K562 (cell line): ENCODE measurements at regions not wholly inside any gene's neighbourhood (a gene's known extent, or its start where the extent isn't known, plus 50 kb on each side); places are given as distances from the start of the nearest gene placed in this dataset.

Experiments
- ATAC-seq: fragments of 200-7000 bp; cut with Tn5 transposase; 3 replicates; pipeline ENCODE4 v1.9.1; 2020; ENCODE audit warnings: moderate library complexity
- BruUV-seq: library from RNA; stranded (reverse); fragments of 400-500 nt; replicated peaks from 2 replicates; lab custom pipeline; 2021; lab: Mats Ljungman, UMichigan
- CTCF ChIA-PET: fragments of 300-600 bp; formaldehyde crosslinking; extraction: SDS; loops from one replicate; lab custom pipeline; 2021; ENCODE audit warnings: low intra/inter-chr PET ratio; lab: Yijun Ruan, JAX
- POLR2A ChIA-PET: fragments of 300-600, 350-650 bp; sonication (Branson Sonifier 250); formaldehyde crosslinking; extraction: SDS; loops from one replicate; lab custom pipeline; 2021; ENCODE audit warnings: antibody characterized with exemption, inconsistent platforms; lab: Yijun Ruan, JAX
- DNase-seq, 4 experiments: peaks; one replicate each; pipeline versions ENCODE4 v3.0.0 to v3.0.0-alpha.2; 2011 to 2018; ENCODE audit warnings: low spot score in 3 of 4, mixed read lengths in 3 of 4; ENCODE audit errors: extremely low read depth in 1 of 4
- FAIRE-seq: peaks from 2 replicates; lab custom pipeline; 2011; peaks lifted over from hg19 to GRCh38; lab: Jason Lieb, UNC
- H2AFZ ChIP-seq: 2 replicates; pipeline ENCODE4 v1.6.0; 2011; ENCODE audit warnings: low read depth, low read length, control low read depth, inconsistent platforms
- H3K27ac ChIP-seq: fragments of 200-600 bp; 3 replicates; pipeline ENCODE4 v1.8.0; 2011; ENCODE audit warnings: low read depth, mild to moderate bottlenecking, control low read depth, inconsistent platforms, low read length, moderate library complexity, mixed read lengths; ENCODE audit errors: extremely low read depth
- H3K27me3 ChIP-seq, 2 experiments: fragments of 300-600 bp in 1 of 2; 2 replicates in 1 of 2; 3 replicates in 1 of 2; pipeline versions ENCODE4 v1.6.0 to v1.8.0; 2011; ENCODE audit warnings: inconsistent platforms in 2 of 2, low read length in 2 of 2, mild to moderate bottlenecking in 1 of 2, mixed read lengths in 1 of 2, moderate library complexity in 1 of 2; ENCODE audit not compliant: control insufficient read depth in 2 of 2, insufficient read depth in 2 of 2
- H3K36me3 ChIP-seq: fragments of 300-600 bp; 3 replicates; pipeline ENCODE4 v1.8.0; 2011; ENCODE audit warnings: mild to moderate bottlenecking, low read length, inconsistent platforms; ENCODE audit not compliant: control insufficient read depth, insufficient read depth
- H3K4me1 ChIP-seq, 2 experiments: fragments of 200-600 bp in 1 of 2; replicated peaks in 1 of 2; 2 replicates in 1 of 2; 3 replicates in 1 of 2; pipeline versions ENCODE4 v1.5.1 to v1.8.0; 2011; ENCODE audit warnings: inconsistent platforms in 2 of 2, low read length in 2 of 2, mild to moderate bottlenecking in 1 of 2, mixed read lengths in 1 of 2, moderate library complexity in 1 of 2; ENCODE audit not compliant: control insufficient read depth in 2 of 2, insufficient read depth in 2 of 2
- H3K4me2 ChIP-seq: 2 replicates; pipeline ENCODE4 v1.6.1; 2011; ENCODE audit warnings: low read length, control low read depth, inconsistent platforms, mixed read lengths; ENCODE audit not compliant: insufficient read depth
- H3K4me3 ChIP-seq: fragments of 200-600 bp; sonication (generic), shearing (Covaris generic); 2 replicates; pipeline ENCODE4 v1.5.1; 2016; ENCODE audit warnings: control low read depth, inconsistent platforms
- H3K79me2 ChIP-seq: fragments of 200-600 bp; 3 replicates; pipeline ENCODE4 v1.8.0; 2011; ENCODE audit warnings: low read length, inconsistent platforms; ENCODE audit not compliant: control insufficient read depth, insufficient read depth
- H3K9ac ChIP-seq, 2 experiments: 2 replicates each; pipeline versions ENCODE4 v1.6.0 to v1.6.1; 2011; ENCODE audit warnings: low read depth in 2 of 2, low read length in 2 of 2, control low read depth in 1 of 2, inconsistent platforms in 1 of 2, mild to moderate bottlenecking in 1 of 2, mixed read lengths in 1 of 2; ENCODE audit not compliant: insufficient read depth in 1 of 2
- H3K9me1 ChIP-seq: one replicate; pipeline ENCODE4 v1.6.0; 2011; ENCODE audit warnings: inconsistent platforms, mild to moderate bottlenecking, low read length, moderate library complexity; ENCODE audit not compliant: control insufficient read depth, insufficient read depth
- H3K9me3 ChIP-seq: replicated peaks from 2 replicates; pipeline ENCODE4 v1.5.1; 2011; ENCODE audit warnings: low read depth, low read length, inconsistent platforms; ENCODE audit not compliant: control insufficient read depth, insufficient read depth
- H4K20me1 ChIP-seq: replicated peaks from 2 replicates; pipeline ENCODE4 v1.6.1; 2011; ENCODE audit warnings: low read length, inconsistent platforms, mixed read lengths; ENCODE audit not compliant: control insufficient read depth, insufficient read depth
- GABPB2 ChIP-seq: fragments of 250-450 bp; sonication (Bioruptor Pico); conservative IDR thresholded peaks from 2 replicates; pipeline ENCODE4 v1.5.1; 2021; ENCODE audit warnings: mild to moderate bottlenecking
- GTF2A2 ChIP-seq: IDR thresholded peaks from 2 replicates; pipeline ENCODE4 v1.6.1; 2016; ENCODE audit warnings: mild to moderate bottlenecking, missing genetic modification characterization, missing compliant biosample characterization
- KAT8 ChIP-seq: fragments of 450-650 bp; IDR thresholded peaks from 2 replicates; pipeline ENCODE4 v1.6.1; 2016; ENCODE audit warnings: low read depth, mild to moderate bottlenecking
- LARP7 ChIP-seq: fragments of 450-650 bp; IDR thresholded peaks from 2 replicates; pipeline ENCODE4 v1.6.1; 2016
- PHF8 ChIP-seq: fragments of 200-600 bp; sonication (generic); IDR thresholded peaks from 2 replicates; pipeline ENCODE4 v1.6.1; 2012; ENCODE audit warnings: mixed run types, mild to moderate bottlenecking, inconsistent platforms, low read length, moderate library complexity, borderline replicate concordance
- SMAD4 ChIP-seq: fragments of 250-450 bp; sonication (Bioruptor Pico); conservative IDR thresholded peaks from 2 replicates; pipeline ENCODE4 v1.8.0; 2021; ENCODE audit warnings: inconsistent platforms, mild to moderate bottlenecking, moderate library complexity
- USF2 ChIP-seq: sonication (generic); formaldehyde crosslinking; IDR thresholded peaks from 2 replicates; pipeline ENCODE4 v1.5.0; 2020; ENCODE audit warnings: missing genetic modification reagents
- ZNF282 ChIP-seq: sonication (generic); formaldehyde crosslinking; IDR thresholded peaks from 2 replicates; pipeline ENCODE4 v1.8.1; 2023; ENCODE audit warnings: missing genetic modification reagents
- in situ Hi-C: fragments of 300-500 bp; cut with MboI; formaldehyde crosslinking; loops from 4 replicates; pipeline ENCODE4 v1.15.0; 2018; ENCODE audit warnings: inconsistent platforms, mixed read lengths
- intact Hi-C: fragments of 100-400 bp; cut with micrococcal nuclease; formaldehyde crosslinking; loops from 2 replicates; pipeline ENCODE4 v1.14.2; 2022
- TF ChIP-seq, protein P1 (sequence below): sonication (generic); formaldehyde crosslinking; IDR thresholded peaks from 2 replicates; pipeline ENCODE4 v1.8.1; 2022; ENCODE audit warnings: missing genetic modification reagents

DNA sequence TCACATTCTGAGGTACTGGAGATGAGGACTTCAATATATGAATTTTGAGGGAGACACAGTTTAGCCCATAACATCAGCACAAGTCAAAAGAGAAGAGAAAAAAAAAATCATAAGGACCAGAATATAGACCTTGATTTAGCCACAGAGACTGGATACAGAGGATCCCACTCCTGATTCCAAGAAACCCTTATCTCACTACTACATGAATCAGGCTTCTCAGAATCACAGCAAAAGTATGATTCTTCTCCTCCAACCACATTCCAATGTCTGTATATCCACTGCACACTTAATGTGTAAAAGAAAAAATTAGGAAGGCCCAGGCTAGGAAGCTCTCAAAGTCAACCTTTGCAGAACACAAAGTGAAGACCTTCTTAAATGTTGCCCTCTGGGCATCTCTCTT, 610.9 kb downstream of the DTWD2 start:
- ATAC-seq = no peak
- H3K4me3 ChIP-seq = no peak overlapping the region
- no peaks in the 10 kb centered on the region for H3K27me3 ChIP-seq
- ChIA-PET POLR2A (no interaction called here), CTCF (no interaction called here)
- FAIRE-seq = no peak
- intact Hi-C loops = no loop called here
- H3K4me1 ChIP-seq = no peaks in the 10 kb centered on the region
- H4K20me1 ChIP-seq = no peaks in the 10 kb centered on the region
- H2AFZ ChIP-seq = no peak overlapping the region
- no peak overlapping the region for H3K27ac ChIP-seq
- H3K9me3 ChIP-seq = no peaks in the 10 kb centered on the region; the same call in 1 of the 2 replicates
- TF ChIP-seq, protein P1, sequence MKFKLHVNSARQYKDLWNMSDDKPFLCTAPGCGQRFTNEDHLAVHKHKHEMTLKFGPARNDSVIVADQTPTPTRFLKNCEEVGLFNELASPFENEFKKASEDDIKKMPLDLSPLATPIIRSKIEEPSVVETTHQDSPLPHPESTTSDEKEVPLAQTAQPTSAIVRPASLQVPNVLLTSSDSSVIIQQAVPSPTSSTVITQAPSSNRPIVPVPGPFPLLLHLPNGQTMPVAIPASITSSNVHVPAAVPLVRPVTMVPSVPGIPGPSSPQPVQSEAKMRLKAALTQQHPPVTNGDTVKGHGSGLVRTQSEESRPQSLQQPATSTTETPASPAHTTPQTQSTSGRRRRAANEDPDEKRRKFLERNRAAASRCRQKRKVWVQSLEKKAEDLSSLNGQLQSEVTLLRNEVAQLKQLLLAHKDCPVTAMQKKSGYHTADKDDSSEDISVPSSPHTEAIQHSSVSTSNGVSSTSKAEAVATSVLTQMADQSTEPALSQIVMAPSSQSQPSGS (CRISPR knock-in tag) = no peak
- TF ChIP-seq PHF8 (no peak), SMAD4 (CRISPR knock-in tag) (no peak), ZNF282 (CRISPR knock-in tag) (no peak), GTF2A2 (tag) (no peak), KAT8 (no peak), USF2 (no peak), LARP7 (no peak), GABPB2 (no peak)
- H3K36me3 ChIP-seq = no peaks in the 10 kb centered on the region
- in situ Hi-C loops = no loop called here
- no peak for DNase-seq
- H3K9ac ChIP-seq = no peak overlapping the region
- no peaks in the 10 kb centered on the region for H3K79me2 ChIP-seq
- no peaks in the 10 kb centered on the region for H3K9me1 ChIP-seq
- BruUV-seq = no TSS peak
- H3K4me2 ChIP-seq = no peak overlapping the region
